IgD-negative memory B cell (primary cell): ENCODE measurements at regions not wholly inside any gene's neighbourhood (a gene's known extent, or its start where the extent isn't known, plus 50 kb on each side); places are given as distances from the start of the nearest gene placed in this dataset.

Experiments
- H3K27ac Mint-ChIP-seq, 3 donors: one replicate each; pipeline ENCODE4 v1.8.0; 2020 to 2022; ENCODE audit warnings: mild to moderate bottlenecking in 3 of 3, mixed read lengths in 3 of 3, moderate library complexity in 1 of 3
- H3K27me3 Mint-ChIP-seq: one replicate; pipeline ENCODE4 v1.8.0; 2021; ENCODE audit warnings: mixed read lengths
- H3K36me3 Mint-ChIP-seq: one replicate; pipeline ENCODE4 v1.8.0; 2020; ENCODE audit warnings: mild to moderate bottlenecking, mixed read lengths
- H3K4me1 Mint-ChIP-seq, 3 donors: one replicate each; pipeline ENCODE4 v1.8.0; 2020 to 2022; ENCODE audit warnings: mixed read lengths in 3 of 3, mild to moderate bottlenecking in 1 of 3
- H3K4me3 Mint-ChIP-seq, 4 donors: one replicate each; pipeline ENCODE4 v1.8.0; 2020 to 2022; ENCODE audit warnings: mild to moderate bottlenecking in 4 of 4, mixed read lengths in 4 of 4, moderate library complexity in 3 of 4
- H3K9me3 Mint-ChIP-seq, 3 donors: one replicate each; pipeline ENCODE4 v1.8.0; 2020 to 2021; ENCODE audit warnings: mixed read lengths in 3 of 3, mild to moderate bottlenecking in 1 of 3

DNA sequence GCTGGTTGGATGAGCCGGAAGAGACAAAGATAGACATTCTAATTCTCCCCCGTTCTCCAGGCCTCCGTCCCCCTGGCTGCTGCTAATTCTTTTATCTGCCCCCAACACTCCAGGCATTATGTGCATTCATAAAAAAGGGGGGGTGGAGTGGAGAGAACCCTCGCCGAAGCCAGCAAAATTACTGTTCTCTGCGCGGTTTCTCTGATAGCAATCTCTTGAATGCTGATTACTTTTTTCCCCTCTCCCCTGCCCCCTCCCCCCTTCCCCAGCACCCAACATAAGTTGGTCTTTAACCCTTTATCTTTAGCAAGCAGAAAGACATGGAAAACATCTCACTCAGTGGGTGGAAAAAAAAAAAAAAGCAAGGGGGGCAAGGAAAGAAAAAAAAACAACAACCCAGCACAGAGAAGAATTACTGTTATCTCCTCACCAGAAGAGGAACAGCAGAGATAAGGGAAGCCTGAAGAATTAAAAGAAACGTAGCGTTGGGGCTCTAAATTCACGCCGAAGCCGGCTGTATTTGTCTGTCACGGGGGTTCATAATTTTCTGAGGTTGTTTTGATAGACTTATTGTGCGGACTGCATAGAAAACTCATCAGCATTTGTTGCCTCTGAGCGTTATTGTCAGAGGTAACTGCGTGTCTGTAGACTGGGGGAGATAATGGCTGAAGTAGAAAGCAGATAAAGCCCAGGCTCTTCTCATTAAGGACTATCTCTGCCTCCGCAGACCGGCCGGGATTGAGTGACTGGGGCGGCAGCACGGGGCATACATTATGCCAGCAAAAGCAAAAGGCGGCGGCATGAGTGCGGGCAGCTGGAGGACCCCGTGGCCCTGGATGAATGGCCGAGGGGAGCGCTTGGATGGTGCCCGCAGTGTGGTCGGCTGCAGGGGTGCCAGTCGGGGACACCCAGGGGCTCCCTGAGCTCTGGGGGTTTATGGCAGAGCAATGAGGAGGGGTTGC lies 126.9 kb downstream of the MRM1 start:
- Mint-ChIP-seq H3K36me3 (peaks cover 4% of the 10 kb centered on the region), H3K9me3 (no peaks in the 10 kb centered on the region), H3K4me3 (no peak overlapping the region), H3K27me3 (peaks cover 43% of the 10 kb centered on the region), H3K27ac (no peak overlapping the region), H3K4me1 (peaks cover 3 to 11% (median 4%) of the 10 kb centered on the region in 3 donors)

DNA sequence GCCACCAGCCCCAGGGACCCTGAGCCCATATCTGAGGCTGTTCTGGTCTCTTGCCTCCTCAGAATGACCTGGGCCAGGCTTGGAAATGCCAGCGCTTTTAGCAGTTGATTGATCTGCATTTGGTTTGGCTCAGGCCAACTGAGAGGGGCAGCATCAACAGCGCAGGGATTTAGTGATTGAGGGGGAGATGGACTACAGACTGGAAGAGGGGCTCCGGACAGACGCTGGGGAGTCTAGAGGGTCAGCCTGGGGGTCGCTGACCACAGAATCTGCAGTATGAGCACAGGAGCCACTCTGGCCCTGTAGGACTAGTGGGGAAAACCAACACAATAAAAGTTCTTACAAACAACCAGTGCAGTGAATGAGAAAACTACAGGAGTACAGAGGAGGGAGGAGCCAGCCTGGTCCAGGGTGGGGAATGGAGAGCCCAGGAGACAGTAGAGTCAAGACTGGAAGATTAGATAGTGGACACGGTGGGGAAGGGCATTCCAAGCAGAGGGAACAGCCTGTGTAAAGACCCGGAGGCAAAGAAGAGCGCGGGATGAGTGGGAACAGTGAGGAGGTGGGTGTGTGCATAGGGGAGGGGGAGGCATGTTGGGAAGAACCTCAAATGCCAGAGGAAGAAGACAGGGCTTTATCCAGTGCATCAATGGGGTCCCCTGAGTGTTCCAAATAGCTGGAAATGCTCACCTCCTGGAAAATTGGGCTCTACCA lies 128.9 kb downstream of the MRM1 start:
- Mint-ChIP-seq H3K4me3 (no peak overlapping the region), H3K27me3 (peaks cover 48% of the 10 kb centered on the region), H3K9me3 (no peaks in the 10 kb centered on the region), H3K27ac (no peak overlapping the region), H3K36me3 (peaks cover 7% of the 10 kb centered on the region), H3K4me1 (peaks cover 0 to 6% (median 0%) of the 10 kb centered on the region in 3 donors)

DNA sequence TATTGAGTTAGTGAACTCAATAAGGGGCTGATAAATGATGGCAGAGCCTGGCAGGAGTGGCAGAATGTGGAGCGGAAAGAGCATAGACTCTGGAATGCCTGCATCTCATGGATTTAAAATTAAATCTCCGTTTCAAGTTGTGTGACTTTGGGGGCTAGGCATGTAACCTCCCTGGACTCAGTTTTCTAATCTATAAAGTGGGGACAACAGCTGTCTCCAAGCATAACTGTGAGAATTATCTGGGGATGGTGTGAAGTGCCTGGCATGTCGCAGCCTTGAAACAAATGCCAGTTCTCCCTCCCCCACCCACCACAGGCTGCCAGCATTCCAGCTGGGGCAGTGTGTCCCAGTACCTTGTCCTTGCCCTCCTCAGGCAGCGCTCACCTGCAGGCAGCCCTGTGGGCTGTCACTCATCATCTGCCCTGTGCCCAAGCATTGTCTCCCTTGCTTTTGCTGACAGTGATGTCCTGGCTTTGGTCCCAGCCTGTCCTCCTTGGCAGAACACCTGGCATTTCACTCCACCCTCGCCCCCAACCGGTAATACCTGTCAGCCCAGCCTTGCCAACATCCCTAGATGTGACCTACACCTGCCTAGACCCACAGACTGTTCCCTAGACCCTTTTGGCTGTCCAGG lies 129.6 kb downstream of the MRM1 start:
- Mint-ChIP-seq H3K36me3 (peaks cover 7% of the 10 kb centered on the region), H3K4me1 (peaks cover 0 to 6% (median 0%) of the 10 kb centered on the region in 3 donors), H3K4me3 (no peak overlapping the region), H3K27ac (no peak overlapping the region), H3K27me3 (peaks cover 48% of the 10 kb centered on the region), H3K9me3 (no peaks in the 10 kb centered on the region)

DNA sequence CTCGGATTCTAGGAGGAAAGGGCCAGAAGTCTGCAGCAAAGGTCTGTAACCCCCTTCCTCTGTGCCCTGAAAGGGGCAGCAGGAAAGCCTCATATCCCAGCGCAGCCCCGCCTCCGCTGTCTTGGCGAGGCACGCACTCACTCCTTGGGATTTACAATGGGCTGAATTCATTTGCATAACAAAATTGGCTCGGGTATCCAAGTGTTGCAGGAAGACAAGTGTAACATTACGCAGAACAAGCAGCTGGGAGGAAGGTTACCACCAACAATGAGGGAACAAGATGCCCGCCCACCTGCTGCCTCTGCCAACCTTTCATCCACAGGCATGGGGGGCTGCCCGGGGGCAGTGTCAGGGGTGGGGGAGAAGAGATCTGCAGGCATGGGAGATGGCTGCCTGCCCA lies 130.4 kb downstream of the MRM1 start:
- H3K27ac Mint-ChIP-seq: no peak overlapping the region
- H3K4me1 Mint-ChIP-seq: peaks cover 0 to 6% (median 0%) of the 10 kb centered on the region in 3 donors
- no peaks in the 10 kb centered on the region for H3K9me3 Mint-ChIP-seq
- H3K27me3 Mint-ChIP-seq: peaks cover 51% of the 10 kb centered on the region
- H3K36me3 Mint-ChIP-seq: peaks cover 5% of the 10 kb centered on the region
- H3K4me3 Mint-ChIP-seq: no peak overlapping the region

DNA sequence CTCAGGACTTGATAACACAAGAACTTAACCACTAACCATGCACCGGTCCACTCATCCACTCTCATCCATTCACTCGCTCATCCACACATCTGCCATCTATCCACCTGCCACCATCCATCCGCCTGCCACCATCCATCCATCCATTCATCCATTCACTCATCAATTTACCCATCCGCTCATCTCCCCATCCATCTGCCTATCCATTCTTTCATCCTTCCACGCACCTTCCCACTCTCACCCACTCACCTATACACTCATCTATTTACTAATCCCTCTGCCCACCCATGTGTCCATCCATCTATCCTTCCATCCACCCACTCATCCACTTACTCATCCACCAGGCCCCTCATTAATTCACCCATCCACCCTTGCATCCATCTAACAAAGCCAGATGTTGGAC lies 131.0 kb downstream of the MRM1 start:
- H3K36me3 Mint-ChIP-seq: peaks cover 5% of the 10 kb centered on the region
- H3K4me3 Mint-ChIP-seq: no peak overlapping the region
- no peaks in the 10 kb centered on the region for H3K9me3 Mint-ChIP-seq
- H3K27ac Mint-ChIP-seq: no peak overlapping the region
- peaks cover 0 to 4% (median 0%) of the 10 kb centered on the region in 3 donors for H3K4me1 Mint-ChIP-seq
- H3K27me3 Mint-ChIP-seq: peaks cover 48% of the 10 kb centered on the region

DNA sequence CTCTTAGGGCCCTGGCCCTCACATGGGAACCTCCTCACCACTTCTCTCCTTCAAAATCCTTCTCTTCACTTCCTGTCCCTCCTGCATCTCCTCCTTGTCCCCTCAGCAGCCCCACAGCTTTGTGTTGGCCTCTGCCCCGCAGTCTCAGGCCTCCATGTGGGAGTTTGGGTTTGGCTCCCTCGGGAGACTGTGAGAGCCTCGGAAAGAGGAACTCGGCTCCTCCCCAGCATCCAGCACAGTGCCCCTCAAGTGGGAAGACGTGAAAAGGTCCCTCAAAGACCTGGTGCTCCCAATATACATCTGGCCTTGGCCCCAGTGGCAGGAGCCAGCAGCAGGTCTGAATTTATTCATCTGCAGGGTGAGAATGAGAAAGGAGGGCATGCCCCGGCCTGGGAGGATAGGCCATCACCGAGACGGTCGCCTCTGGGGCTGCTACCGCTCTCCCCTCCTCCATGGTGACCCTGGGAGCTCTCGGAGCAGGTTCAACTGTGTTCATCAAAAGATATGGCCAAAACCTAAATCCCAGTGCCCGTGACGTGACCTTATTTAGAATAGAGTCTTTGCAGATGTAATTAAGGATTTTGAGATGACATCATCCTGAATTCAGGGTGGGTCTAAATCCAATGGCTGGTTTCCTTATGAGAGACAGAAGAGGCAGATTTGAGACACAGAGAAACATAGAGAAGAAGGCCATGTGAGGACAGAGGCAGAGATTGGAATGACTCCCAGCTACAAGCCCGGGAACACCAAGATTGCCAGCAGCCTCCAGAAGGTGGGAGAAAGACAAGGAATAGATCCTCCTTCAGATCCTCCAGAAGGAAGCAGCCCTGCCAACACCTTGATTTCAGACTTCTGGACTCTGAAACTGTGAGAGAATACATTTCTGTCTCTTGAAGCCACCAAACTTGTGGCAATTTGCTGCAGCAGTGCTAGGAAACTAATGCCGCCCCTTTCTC lies 135.1 kb downstream of the MRM1 start:
- peaks cover 0 to 2% (median 0%) of the 10 kb centered on the region in 3 donors for H3K4me1 Mint-ChIP-seq
- H3K4me3 Mint-ChIP-seq: peak overlapping the region in 1 of 4 donors; percentile 34
- no peaks in the 10 kb centered on the region for H3K9me3 Mint-ChIP-seq
- H3K36me3 Mint-ChIP-seq: peaks cover 2% of the 10 kb centered on the region
- no peak overlapping the region for H3K27ac Mint-ChIP-seq
- H3K27me3 Mint-ChIP-seq: peaks cover 20% of the 10 kb centered on the region

DNA sequence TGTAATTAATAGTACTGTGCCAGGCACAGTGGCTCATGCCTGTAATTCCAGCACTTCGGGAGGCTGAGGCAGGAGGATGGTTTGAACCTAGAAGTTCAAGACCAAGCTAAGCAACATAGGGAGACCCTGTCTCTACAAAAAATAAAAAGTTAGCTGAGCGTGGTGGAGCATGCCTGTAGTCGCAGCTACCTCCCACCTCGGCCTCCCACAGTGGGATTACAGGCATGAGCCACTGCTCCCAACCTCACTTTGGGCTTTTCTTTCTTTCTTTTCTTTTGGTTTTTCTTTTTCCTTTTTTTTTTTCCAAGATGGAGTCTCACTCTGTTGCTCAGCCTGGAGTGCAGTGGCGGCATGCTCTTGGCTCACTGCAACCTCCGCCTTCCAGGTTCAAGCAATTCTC lies 137.8 kb downstream of the MRM1 start:
- no peak overlapping the region for H3K27ac Mint-ChIP-seq
- peaks cover 0 to 3% (median 0%) of the 10 kb centered on the region in 3 donors for H3K9me3 Mint-ChIP-seq
- H3K27me3 Mint-ChIP-seq: peaks cover 7% of the 10 kb centered on the region
- peaks cover 2% of the 10 kb centered on the region for H3K36me3 Mint-ChIP-seq
- H3K4me3 Mint-ChIP-seq: no peak overlapping the region
- no peaks in the 10 kb centered on the region for H3K4me1 Mint-ChIP-seq

DNA sequence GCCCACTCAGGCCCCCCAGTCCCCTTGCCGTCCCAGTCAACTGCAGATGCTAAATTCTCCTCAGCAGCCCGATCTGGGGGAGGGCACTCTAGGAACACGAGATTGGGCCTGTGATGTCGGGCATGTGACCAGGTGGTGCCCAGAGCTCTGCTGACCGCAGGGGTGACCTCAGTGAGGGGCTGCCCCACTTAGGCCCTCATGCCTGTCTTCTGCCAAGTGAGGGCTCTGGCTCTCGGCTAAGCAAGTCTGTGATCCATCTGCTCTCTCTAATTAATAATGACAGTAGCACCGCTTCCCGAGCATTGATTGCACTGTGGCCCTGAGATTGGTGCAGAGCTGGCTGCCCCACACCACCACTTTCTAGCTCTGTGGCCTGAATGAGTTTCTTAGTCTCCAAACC lies 138.8 kb downstream of the MRM1 start:
- no peaks in the 10 kb centered on the region for H3K4me1 Mint-ChIP-seq
- peaks cover 6% of the 10 kb centered on the region for H3K27me3 Mint-ChIP-seq
- H3K36me3 Mint-ChIP-seq: no peaks in the 10 kb centered on the region
- peaks cover 0 to 6% (median 0%) of the 10 kb centered on the region in 3 donors for H3K9me3 Mint-ChIP-seq
- no peak overlapping the region for H3K27ac Mint-ChIP-seq
- H3K4me3 Mint-ChIP-seq: no peak overlapping the region

DNA sequence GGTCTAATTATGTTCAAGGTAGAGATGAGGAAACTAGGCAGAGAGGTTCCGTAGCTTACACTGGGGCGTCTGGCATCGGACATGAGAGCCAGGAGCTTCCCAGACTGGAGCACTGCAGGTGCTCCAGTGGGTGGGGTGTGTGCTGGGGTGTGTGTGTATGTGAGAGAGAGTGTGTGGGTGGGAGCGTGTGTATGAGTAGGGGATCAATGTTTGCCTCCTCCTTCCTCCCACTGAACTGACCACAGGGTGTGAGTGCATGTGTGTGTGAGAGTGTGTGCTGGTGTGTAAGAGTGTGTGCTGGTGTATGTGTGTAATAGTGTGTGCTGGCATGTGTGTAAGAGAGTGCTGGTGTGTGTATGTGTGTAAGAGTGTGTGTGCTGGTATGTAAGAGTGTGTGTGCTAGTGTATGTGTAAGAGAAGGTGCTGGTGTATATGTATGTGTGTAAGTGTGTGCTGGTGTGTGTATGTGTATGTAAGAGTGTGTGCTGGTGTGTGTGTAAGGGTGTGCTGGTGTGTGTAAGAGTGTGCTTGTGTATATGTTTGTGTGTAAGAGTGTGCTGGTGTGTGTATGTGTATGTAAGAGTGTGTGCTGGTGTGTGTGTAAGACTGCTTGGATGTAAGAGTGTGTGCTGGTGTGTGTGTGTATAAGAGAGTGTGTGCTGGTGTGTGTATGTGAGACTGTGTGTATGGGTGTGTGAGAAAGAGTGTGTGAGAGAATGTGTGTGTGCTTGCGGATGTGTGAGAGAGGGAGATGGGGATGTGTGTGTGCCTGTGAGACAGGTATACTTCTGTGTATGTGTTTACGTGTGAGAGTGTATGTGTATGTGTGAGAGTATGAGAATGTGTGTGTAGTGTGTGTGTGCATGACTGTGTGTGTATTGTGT lies 139.9 kb downstream of the MRM1 start:
- no peaks in the 10 kb centered on the region for H3K4me1 Mint-ChIP-seq
- peaks cover 0 to 6% (median 0%) of the 10 kb centered on the region in 3 donors for H3K9me3 Mint-ChIP-seq
- no peak overlapping the region for H3K27ac Mint-ChIP-seq
- peaks cover 3% of the 10 kb centered on the region for H3K27me3 Mint-ChIP-seq
- no peak overlapping the region for H3K4me3 Mint-ChIP-seq
- no peaks in the 10 kb centered on the region for H3K36me3 Mint-ChIP-seq

DNA sequence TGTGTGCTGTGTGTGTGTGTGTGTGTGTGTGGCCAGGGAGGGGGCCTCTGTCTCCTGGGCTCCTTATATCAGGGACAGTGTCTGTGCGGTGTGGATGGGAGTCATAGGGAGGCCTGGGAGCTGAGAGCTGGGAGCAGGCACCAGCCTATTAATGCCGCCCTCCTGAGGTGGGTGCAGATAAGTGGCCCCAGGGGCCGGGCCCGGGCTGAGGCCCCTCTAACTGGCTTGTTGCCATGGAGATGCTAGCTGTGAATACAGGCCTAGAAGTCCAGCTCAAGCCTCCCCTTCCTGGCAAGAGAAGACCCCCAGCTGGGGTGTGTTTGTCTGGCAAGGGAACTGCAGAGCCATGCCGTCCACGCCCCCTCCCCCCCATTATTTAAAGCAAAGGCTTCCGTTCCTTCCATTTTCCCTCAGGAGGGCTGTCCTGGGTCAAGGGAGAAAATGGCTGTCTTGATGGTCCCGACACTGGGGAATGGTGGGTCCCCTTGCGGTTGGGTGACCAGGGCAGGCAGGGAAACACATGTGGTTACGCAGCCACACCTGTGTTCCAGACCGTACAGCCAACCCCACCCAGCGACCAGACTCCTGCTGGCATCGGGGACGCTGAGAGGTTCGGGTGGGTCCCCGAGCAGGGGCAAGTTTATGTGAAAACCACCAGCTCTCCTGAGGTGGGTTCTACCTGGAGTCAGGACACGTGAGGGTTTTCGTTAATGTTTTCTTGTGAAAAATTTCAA lies 141.1 kb downstream of the MRM1 start:
- Mint-ChIP-seq H3K27ac (no peak overlapping the region), H3K4me3 (peak overlapping the region in 1 of 4 donors; percentile 4), H3K4me1 (no peaks in the 10 kb centered on the region)

DNA sequence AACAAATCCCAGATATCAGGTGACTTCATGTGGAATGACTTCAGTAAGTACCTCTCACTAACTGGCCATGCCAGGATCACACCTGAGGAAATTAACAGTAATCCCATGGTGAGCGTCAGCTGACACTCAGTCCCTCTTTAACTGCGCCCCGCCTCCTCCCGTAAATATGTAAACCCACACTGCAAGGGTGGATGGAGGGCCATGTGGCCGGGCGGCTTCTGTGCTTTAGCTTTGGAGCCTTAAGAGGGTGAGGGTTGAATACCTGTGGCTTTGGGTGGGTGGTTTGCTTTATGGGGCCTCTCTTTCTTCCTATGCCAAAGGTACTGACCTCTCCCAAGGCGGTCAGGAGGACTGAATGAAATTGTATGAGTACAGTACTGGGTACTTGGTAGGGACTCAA lies 141.7 kb downstream of the MRM1 start:
- peaks cover 3% of the 10 kb centered on the region for H3K27me3 Mint-ChIP-seq
- no peak overlapping the region for H3K27ac Mint-ChIP-seq
- H3K9me3 Mint-ChIP-seq: peaks cover 0 to 6% (median 0%) of the 10 kb centered on the region in 3 donors
- H3K4me3 Mint-ChIP-seq: no peak overlapping the region
- H3K36me3 Mint-ChIP-seq: no peaks in the 10 kb centered on the region
- no peaks in the 10 kb centered on the region for H3K4me1 Mint-ChIP-seq

More for the DNA sequence above, 141.1 kb downstream of the MRM1 start:
- H3K27me3 Mint-ChIP-seq: peaks cover 2% of the 10 kb centered on the region
- H3K36me3 Mint-ChIP-seq: no peaks in the 10 kb centered on the region
- H3K9me3 Mint-ChIP-seq: peaks cover 0 to 6% (median 0%) of the 10 kb centered on the region in 3 donors

DNA sequence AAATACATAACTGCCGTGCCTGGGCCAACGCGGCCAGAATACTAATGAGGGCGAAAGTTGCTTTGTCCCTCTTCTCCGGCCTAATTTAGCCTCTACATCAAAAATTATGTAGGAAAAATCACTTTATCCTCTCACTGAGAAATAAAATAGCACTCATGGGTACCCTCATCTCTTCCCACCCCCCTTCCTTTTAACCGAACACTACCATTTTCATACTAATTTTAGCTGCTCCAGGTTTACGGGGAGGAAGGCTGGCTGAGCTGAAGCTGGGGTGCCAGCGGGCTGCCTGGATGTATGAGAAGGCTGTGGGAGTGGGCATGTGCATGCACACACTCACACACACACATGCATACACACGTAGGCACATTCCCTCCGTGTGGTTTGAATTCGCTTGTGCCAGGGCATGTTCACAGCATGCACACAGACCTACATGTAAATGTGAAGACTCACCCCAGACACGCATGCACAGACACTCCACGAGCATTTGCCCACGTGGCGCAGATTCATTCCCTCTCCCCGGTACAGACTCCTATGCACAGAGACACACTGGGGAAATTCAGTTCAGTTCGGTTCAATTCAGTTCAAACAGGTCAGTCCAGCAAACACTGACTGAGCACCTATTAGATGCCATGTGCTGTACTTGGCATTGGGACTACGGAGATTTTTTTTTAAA lies 145.1 kb downstream of the MRM1 start:
- H3K27me3 Mint-ChIP-seq: peaks cover 10% of the 10 kb centered on the region
- no peak overlapping the region for H3K27ac Mint-ChIP-seq
- peaks cover 0 to 5% (median 0%) of the 10 kb centered on the region in 3 donors for H3K4me1 Mint-ChIP-seq
- H3K36me3 Mint-ChIP-seq: no peaks in the 10 kb centered on the region
- no peak overlapping the region for H3K4me3 Mint-ChIP-seq
- peaks cover 0 to 6% (median 0%) of the 10 kb centered on the region in 3 donors for H3K9me3 Mint-ChIP-seq
